GM18520 (cell line): ENCODE measurements at regions not wholly inside any gene's neighbourhood (a gene's known extent, or its start where the extent isn't known, plus 50 kb on each side); places are given as distances from the start of the nearest gene placed in this dataset.

Experiments used
- ATAC-seq: cut with Tn5 transposase; IDR thresholded peaks from one replicate; pipeline ENCODE4 v1.9.1; 2021; ENCODE audit not compliant: unreplicated experiment

DNA sequence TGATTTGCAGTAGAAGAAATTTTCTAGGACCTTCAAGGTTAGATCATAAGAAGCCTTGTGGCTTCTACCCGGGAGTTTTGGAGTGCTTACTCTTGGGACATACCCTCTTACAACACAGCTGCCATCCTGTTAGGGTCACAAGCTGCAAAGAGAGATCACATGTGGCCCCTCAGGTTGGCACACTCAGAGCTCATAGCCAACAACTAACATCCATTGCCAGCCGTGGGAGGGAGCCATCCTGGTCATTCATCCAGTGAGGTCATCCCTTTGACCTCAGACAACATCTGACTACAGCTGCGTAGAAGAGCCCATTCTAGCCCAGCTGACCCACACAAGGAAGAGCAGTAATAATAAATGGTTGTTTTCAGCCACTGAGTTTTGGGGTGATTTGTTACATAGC is 76.9 kb upstream of the NABP1 start:
- no peak for ATAC-seq

DNA sequence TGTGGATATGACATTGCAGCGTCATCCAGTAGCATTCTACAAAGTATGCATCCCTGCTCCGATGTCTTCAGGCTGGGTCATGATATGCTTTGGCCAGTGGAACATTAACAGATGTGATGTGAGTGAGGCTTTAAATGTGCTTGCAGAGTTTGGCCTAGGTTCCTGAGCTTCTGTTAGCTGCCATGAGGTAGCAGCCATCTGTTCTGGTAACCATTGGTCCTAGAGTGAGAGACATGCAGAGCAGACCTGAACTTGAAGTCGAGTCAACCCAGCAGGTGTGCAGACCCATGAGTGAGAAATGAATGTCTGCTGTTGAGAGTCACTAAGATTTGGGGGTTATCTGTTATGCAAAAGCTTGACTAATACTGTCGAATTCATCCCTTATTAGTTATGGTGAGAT is 73.8 kb upstream of the NABP1 start:
- no peak for ATAC-seq

DNA sequence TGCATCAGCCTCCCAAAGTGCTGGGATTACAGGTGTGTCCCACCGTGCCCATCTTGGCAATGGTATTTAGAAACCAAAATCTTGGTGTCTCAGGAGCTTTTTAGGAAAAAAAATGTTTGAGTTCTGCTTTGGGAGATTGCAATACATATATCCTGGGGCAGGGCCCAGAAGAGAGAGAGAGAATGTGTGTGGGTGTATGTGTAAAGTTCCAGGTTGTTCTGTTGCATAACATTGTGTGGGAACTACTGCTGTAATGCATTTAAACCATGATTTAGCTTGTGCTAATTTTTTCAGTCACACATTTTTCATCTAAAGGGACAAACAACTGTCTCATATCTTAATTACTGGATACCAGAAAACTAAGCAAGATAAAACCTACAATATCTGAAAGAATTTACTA is 70.8 kb upstream of the NABP1 start:
- ATAC-seq, result no peak

DNA sequence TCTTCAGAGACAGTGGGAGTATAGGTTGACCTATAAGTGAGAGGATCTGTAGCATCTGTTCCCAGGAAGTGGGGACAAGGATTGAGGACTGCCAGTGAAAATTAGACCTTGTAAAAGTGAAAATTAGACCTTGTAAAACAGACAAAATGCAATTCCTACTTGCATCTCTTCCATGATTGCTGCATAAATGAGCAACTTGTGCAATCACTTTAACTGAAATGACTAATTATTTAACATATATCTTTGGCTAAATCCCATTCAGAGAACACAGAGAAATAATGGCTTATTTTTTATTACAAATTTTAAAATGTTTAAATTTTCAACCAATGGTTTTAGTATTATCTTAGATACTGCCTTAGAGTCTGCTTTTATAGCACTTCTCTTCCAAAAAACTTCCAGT is 67.2 kb upstream of the NABP1 start:
- ATAC-seq, result no peak

DNA sequence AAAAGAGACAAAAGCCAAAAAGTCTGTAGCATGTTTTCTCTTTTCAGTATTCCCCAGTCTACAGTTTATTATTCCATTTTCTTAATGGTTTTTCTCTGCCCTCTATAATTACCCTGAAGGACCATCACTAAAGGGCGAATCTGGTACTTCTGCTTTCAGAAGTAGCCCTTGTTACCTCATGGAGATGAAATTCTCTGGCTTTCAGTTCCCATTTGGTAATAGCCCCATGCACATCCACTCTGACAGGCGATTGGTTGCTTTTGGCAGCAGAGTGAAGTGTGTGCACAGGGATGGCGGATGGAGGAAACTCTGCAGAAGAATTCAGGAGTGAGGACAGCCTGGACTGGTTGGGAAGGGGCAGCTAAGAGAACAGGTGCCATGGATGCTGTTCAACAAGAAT is 66.3 kb upstream of the NABP1 start:
- peak; percentile 81 for ATAC-seq

DNA sequence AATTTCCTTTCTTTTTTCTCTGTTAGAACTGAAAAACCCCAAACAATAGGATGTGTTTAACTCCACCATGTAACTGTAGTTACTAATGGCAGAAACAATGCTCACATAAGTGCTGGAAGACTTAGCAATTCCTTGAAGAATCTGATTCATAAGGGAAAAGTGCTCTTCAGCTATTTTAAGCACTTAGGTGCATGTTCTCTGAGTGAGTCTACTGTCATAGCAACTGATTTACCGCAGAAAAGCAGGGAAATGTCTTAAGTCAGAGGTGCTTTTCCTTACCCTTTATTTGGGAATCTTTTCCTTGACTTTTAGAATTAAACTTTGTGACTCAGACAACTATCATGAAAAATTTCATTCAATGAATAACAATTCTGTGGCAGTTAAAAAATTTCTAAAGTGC is 65.4 kb upstream of the NABP1 start:
- ATAC-seq, result no peak

DNA sequence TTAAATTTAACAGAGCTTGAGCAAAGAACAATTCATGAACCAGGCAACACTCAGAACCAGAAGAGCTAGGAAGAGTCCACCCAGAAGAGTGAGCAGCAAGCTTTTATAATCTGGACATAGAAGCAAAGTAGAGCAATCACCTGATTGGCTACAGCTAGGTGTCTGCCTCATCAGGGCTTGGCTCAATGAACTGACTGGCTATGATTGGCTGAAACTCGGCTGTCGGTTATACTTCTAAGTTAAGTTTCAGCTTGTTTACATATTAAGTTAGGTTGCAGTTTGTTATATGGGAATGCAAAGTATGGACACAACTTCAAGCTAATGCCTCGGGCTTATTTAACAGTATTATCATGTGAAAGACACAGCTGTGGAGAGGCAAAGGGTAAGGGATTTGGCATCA is 63.2 kb upstream of the NABP1 start:
- no peak for ATAC-seq

DNA sequence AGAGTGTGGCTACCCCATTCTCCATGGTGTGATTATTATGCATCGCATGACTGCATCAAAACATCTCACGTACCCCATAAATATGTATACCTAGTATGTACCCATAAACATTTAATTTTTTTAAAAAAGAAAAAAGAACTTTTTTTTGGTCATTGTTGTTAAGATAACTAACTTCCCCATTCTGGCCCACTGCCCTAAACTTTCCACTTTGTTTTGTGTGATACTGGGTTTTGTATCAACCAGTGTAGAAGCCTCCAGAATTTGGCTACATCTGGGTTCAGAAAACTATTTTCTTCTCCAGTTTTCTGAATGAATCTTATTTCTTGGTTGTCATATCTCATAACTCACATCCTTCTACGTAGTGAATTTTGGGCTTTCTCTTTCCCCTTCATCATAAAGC is 62.3 kb upstream of the NABP1 start:
- no peak for ATAC-seq

DNA sequence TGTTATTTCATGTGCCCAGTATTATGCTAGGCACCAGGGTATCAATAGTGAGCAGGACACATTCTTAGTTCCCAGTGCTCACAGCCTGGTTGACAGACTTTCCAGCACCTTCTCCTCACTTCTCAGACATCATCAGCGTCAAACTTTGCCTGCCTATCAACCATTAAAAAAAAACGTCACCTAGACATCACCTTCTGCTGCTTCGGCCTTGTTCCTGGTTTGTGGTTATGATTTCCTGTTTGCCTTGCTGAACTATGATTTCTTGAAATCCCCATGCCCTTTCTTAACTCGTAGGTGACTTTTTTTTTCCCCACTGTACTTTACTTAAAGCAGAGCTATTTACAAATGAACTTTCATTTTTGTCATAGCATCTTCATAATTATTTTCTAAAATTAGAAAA is 60.4 kb upstream of the NABP1 start:
- ATAC-seq, result peak; percentile 83

DNA sequence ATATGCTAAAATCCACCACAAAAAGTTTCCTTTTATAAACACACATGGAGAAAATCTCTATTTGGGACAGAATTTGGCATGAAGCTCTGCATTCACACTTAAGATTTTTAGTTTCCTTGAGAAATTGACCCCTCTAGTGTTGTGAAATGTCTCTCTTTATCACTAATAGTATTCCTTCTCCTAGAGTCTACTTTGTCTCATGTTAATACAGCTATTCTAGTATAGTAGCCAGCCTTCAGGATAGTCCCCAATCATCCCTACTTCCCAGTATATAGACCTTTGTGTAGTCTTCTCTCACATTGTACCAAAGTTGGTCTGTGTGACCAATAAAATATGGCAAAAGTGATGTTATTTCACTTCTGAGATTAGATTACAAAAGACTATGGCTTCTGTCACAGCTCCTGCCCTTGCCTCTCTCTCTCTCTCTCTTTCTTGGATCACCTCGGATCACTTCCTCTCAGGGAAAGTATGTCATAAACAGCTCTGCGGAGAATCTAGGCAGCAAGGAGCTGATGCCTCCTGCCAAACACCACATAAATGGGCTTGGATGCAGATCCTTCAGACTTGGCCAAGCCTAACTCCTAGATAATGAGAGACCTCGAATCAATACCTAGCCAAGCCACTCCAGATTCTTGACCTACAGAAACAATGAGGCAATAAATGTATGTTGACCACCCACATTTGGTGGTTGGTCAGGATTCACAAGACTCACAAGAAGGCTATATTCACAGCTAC is 59.7 kb upstream of the NABP1 start:
- no peak for ATAC-seq

DNA sequence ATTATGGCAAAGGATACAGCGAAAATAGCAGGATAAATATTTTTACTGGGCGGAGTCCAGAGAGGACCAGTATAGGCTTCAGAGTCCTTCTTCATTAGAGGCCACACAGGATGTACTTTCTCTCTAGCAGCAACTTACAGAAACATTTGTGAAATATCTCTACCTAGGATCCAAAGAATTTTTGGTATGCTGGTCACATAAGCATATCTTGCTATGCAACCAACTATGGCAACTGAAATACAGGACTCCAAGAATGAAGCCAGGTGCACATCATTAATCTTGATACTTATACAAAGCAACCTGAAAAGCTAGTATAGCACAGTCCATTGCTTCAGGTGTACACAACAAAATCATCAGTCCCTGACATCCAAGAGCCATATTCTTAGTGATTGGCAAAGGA is 59.1 kb upstream of the NABP1 start:
- ATAC-seq, result no peak

DNA sequence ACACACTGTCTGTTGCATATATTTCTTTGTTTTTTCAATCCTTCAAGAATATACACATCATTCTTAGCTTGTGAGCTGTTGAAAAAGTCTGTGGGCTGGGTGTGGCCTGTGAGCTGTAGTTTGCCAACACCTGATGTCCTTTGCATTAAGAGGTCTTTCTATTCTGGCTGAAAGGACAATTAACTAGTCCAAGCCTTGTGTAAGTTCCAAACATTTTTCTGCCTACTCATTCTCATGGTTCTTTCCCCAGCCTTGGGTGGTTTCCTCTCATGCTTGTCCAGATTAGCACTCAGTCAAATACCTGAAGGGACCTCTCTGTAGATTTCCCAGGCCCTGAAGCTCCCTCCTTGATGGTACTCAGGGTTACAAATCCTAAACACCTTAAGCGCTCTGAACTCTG is 57.8 kb upstream of the NABP1 start:
- no peak for ATAC-seq

DNA sequence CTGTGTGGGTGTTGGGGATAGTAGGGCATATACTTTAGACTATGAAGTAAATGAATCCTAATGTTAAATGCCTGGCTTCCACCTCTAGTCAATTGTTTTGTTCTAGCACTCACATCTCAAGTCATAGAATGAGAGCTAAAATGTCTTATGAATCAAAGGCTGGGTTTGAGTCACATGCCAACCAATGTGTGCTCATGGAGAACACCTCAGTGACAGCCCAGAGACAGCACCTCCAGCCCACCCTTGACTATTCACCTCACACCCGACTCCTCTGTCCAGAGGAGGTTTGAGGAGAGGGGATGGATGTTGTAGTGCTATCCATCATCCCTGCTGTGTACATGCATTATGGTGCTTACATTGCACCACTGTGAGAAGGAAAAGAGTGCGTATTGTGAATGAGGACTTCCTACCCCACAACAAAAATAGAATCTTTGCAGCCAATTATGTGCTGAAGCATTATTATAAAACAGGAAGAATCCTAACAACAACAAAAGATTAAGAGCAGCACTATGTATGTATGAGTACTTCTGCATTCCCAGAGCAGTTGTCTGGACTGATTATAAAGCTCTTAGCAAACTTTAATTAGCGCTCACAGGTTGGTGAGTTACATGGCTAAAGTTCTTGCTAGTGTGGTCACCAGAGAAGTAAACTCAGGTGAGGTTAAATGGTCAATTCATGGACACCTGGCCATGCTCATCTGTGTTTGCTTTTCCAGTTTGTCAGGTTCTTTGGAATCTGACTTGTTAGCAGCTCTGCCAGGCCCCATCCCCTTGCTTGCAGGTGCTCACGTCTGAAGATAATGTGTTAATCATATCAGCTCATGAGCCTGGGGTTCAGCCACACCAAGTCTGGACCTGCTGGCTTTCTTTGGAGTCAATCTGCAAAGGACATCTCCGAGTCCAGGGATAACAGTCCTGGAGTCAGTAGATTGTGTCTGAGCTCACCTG is 55.3 kb upstream of the NABP1 start:
- no peak for ATAC-seq

DNA sequence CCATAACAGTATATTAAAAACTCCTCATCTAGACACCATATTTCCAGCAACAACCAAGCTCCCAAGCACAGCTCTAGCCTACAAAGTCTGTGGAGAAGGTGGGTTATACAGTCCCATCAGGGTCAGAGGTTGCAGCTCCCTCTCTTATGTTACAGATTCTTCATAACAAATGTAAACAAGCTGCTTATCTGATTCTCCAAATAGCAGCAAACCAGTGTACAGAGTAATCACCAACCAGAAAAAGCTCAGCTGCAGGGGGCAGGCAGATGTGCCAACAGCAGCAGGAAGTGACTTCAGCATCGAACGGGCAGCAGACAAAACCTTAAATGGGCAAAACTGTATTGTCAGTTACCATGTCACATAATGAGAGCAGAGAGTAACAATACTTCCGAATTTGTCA is 52.9 kb upstream of the NABP1 start:
- ATAC-seq, result peak; percentile 31

DNA sequence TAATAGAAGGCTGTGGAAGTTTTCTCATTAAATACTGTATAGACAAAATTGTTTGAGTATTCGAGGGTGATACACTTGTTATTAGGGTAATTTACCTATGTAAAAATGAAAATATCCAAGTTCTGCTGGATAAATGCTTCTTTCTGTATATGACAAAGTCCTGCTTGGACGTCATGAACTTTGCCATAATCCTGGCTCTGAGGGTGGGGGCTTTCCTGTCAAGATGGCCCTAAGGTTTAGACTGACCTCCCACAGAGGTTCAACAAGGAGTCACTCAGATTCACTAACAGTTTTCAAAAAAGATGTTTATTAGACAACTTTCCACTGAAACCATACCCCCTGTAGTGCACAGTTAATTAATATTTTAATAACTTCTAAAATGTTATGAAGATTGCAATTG is 52.5 kb upstream of the NABP1 start:
- no peak for ATAC-seq

DNA sequence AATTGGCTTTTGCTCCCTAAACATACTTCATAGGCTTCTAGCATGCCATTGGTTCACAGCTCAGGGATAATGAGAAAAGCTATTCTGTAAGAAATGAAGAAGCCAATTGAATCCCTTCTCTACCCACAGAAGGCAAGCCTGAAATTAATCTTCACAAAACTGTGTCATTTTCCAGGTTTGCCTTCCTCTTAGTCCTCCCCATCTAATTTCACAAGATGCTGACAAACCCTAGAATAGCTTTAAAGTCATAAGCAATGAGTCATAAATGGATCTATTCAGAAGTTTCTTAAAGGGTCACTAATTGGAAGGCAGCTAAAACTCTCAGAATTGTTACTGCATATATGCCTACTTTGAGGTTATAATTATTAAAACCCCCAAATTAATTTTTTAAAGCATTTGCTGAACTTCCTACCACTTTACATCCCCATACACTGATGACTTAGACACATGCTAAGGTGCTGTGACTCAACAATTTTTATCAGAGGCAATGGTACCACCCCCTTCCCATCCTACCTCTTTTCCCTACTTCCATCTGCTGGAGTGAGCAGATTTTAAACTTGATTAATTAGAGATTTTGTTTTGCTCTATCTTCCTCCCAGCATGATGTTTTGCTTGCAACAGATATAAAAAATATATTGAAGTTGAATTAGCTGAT is 51.3 kb upstream of the NABP1 start:
- no peak for ATAC-seq

DNA sequence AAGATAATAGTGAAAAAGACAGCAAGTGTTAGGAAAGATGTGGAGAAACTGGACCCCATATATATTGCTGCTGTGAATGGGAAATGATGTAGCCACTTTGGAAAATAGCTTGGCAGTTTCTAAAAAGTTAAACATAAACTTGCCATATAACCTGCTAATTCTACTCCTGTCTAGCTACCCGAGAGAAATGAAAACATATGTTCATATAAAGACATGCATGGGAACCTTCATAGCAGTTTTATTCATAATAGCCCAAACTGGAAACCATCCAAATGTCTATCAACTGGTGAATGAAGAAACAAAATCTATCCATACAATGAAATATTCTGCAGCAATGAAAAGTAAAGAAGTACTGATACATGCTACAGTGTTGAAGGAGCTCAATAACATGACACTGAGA is 50.4 kb upstream of the NABP1 start:
- no peak for ATAC-seq
